HL-60 (cell line): ENCODE measurements at regions not wholly inside any gene's neighbourhood (a gene's known extent, or its start where the extent isn't known, plus 50 kb on each side); places are given as distances from the start of the nearest gene placed in this dataset.
"Not testable (repeated sequence)": the region's sequence is repeated elsewhere in the genome, so short reads cannot be mapped to it uniquely, and the experiment has no call there.

Experiments used
- DNase-seq, 2 experiments: peaks; one replicate each; pipeline ENCODE4 v3.0.0-alpha.2; 2010 to 2020; ENCODE audit warnings: low read depth in 1 of 2, low spot score in 1 of 2
- H3K27ac ChIP-seq: fragments of 250-450 bp; sonication (Bioruptor Pico); replicated peaks from 2 replicates; pipeline ENCODE4 v1.5.1; 2020; ENCODE audit warnings: mild to moderate bottlenecking, moderate library complexity
- H3K27me3 ChIP-seq: fragments of 250-450 bp; sonication (Bioruptor Pico); 2 replicates; pipeline ENCODE4 v1.5.1; 2021; ENCODE audit warnings: mild to moderate bottlenecking, moderate library complexity; ENCODE audit not compliant: insufficient read depth, poor library complexity, severe bottlenecking
- H3K4me3 ChIP-seq: replicated peaks from 2 replicates; pipeline ENCODE4 v1.5.1; 2011; ENCODE audit warnings: mild to moderate bottlenecking, control low read depth, low read length; ENCODE audit not compliant: insufficient read depth
- GABPA ChIP-seq: IDR thresholded peaks from 2 replicates; pipeline ENCODE4 v1.6.1; 2012; ENCODE audit warnings: low read depth
- POLR2AphosphoS5 ChIP-seq: IDR thresholded peaks from 2 replicates; pipeline ENCODE4 v1.6.1; 2012; ENCODE audit warnings: low read depth
- REST ChIP-seq: IDR thresholded peaks from 2 replicates; pipeline ENCODE4 v1.6.1; 2012; ENCODE audit warnings: low read depth; ENCODE audit not compliant: insufficient replicate concordance
- SPI1 ChIP-seq: IDR thresholded peaks from 2 replicates; pipeline ENCODE4 v1.6.1; 2012; ENCODE audit warnings: low read depth, mild to moderate bottlenecking, borderline replicate concordance
- TF ChIP-seq, protein P1 (sequence below): IDR thresholded peaks from one replicate; pipeline ENCODE4 v1.5.1; 2011; ENCODE audit warnings: low read length, control low read depth, inconsistent platforms; ENCODE audit not compliant: insufficient read depth

DNA sequence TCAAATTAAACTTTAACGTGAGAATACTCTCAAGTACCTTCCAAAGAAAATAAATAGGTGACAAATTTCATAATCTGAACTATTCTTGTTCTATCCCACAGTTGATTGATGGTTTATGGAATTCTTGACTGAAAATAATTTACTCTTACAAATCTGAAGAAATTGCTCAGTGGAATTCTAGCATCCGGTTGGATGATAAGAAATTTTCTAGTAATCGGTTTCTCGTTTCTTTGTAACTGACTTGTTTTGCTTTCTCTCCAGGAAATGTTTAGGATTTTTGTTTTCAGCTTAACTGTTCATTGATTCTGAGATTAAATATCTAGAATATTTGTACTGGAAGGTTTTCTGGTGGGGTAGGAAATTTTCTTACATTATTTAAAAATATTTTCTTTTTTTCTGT is 558.9 kb upstream of the ADAMTS5 start:
- no peak for TF ChIP-seq SPI1
- TF ChIP-seq, protein P1, sequence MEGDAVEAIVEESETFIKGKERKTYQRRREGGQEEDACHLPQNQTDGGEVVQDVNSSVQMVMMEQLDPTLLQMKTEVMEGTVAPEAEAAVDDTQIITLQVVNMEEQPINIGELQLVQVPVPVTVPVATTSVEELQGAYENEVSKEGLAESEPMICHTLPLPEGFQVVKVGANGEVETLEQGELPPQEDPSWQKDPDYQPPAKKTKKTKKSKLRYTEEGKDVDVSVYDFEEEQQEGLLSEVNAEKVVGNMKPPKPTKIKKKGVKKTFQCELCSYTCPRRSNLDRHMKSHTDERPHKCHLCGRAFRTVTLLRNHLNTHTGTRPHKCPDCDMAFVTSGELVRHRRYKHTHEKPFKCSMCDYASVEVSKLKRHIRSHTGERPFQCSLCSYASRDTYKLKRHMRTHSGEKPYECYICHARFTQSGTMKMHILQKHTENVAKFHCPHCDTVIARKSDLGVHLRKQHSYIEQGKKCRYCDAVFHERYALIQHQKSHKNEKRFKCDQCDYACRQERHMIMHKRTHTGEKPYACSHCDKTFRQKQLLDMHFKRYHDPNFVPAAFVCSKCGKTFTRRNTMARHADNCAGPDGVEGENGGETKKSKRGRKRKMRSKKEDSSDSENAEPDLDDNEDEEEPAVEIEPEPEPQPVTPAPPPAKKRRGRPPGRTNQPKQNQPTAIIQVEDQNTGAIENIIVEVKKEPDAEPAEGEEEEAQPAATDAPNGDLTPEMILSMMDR = no peak
- TF ChIP-seq GABPA = no peak
- TF ChIP-seq POLR2AphosphoS5 = no peak
- no peak for TF ChIP-seq REST
- Histone ChIP-seq H3K4me3 (no peak overlapping the region), H3K27ac (no peak overlapping the region), H3K27me3 (no peaks in the 10 kb centered on the region)
- DNase-seq = no peak

DNA sequence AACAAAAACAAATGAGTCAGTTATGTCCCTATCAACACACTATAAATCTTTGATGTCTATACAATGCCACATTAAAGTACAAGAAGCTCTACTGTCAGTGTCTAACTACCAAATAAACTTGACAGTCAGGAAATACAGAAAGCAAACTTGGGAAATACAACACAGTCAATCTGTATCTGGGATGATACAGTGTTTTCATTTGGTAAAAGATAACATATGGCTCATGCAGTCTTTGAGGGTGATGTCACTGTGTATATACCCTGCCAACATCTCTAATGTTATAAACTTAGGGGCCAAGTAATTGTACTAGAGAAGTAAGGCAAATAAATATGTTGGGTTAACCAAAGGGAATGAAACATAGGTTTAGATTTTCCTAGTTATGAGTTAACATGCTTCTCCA is 552.5 kb upstream of the ADAMTS5 start:
- H3K4me3 ChIP-seq = no peak overlapping the region
- no peak overlapping the region for H3K27ac ChIP-seq
- DNase-seq = no peak
- TF ChIP-seq REST (no peak), POLR2AphosphoS5 (no peak), GABPA (no peak), SPI1 (no peak)
- TF ChIP-seq, protein P1 = no peak
- H3K27me3 ChIP-seq = no peaks in the 10 kb centered on the region

- H3K4me3 ChIP-seq, H3K27me3 ChIP-seq, DNase-seq, H3K27ac ChIP-seq: not testable (repeated sequence)
These were observed 550.3 kb upstream of the ADAMTS5 start for GRCh38 chr21:27517177-27517576.

DNA sequence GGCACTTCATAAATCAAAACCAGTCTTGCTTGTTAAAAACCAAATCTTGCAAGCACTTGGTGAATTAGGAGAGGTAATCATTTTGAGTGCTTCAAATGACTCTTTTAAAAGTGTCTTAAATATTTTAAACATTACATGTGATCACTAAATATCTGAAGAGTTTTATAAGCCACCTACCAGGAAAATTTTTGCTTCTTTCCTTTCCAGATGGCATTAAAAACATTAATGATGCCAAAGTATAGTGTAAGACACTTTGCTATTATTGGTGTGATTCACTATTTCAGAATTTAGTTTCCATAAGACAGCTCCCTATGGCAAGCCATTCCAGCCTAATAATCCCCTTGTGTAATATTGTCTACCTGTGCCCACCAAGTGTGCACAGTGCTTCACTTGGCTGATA is 548.8 kb upstream of the ADAMTS5 start:
- H3K27me3 ChIP-seq = no peaks in the 10 kb centered on the region
- H3K27ac ChIP-seq = no peak overlapping the region
- TF ChIP-seq SPI1 (no peak), POLR2AphosphoS5 (no peak), GABPA (no peak)
- TF ChIP-seq, protein P1 = no peak
- H3K4me3 ChIP-seq = no peak overlapping the region
- no peak for DNase-seq

DNA sequence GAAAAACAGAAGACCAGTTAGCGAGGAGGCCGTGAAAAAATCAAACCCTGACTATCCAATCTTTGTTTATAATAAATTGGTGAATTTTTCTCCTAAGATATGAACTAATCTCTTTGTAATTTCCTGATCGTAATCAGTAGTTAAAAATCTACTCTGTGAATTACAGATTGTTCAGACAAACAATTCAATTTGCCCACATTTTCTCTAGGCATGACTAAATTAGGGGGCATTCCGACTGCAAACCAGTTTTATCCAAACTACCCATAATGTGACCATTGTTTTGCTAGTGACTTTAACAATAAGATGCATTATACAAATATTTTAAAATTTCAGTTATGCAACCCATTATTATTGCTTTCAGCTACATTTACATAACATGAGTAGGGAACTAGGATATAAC is 546.9 kb upstream of the ADAMTS5 start:
- no peak overlapping the region for H3K27ac ChIP-seq
- TF ChIP-seq REST (no peak), SPI1 (no peak), POLR2AphosphoS5 (no peak), GABPA (no peak)
- TF ChIP-seq, protein P1 = no peak
- H3K27me3 ChIP-seq = no peaks in the 10 kb centered on the region
- H3K4me3 ChIP-seq = no peak overlapping the region
- no peak for DNase-seq
